DMS153 treated with DMSO at 0.1 percent for 48 hours (cell line): ENCODE measurements at regions not wholly inside any gene's neighbourhood (a gene's known extent, or its start where the extent isn't known, plus 50 kb on each side); places are given as distances from the start of the nearest gene placed in this dataset.
"Not testable (repeated sequence)": the region's sequence is repeated elsewhere in the genome, so short reads cannot be mapped to it uniquely, and the experiment has no call there.

ENCODE experiments used
- DNase-seq: peaks from one replicate; lab custom pipeline; 2025; ENCODE audit not compliant: unreplicated experiment; lab: John Stamatoyannopoulos, UW

- DNase-seq = no peak
These were observed 633.9 kb upstream of the MIR17HG start for GRCh38 chr13:90713441-90714133.

DNA sequence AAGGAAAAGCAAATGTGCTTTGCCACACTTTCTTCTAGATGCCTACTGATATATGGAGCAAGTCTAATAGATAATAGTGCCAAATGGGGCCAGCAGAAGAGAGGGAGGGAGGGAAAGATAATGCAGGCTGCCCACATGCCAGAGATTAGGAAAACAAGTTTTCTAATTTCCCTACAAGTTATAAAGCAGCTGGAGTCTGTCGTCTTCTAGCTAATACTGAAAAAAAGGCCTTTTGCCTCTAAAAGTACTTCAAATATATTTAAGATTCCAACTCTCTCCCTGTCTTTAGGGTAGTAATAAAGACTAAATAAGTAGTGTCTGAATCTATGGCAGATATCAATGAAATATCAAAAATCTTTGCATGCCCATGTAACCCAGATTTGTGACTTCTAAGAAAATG is 632.0 kb upstream of the MIR17HG start:
- no peak for DNase-seq

- DNase-seq = no peak
These were observed 630.0 kb upstream of the MIR17HG start for GRCh38 chr13:90717451-90717936.

DNA sequence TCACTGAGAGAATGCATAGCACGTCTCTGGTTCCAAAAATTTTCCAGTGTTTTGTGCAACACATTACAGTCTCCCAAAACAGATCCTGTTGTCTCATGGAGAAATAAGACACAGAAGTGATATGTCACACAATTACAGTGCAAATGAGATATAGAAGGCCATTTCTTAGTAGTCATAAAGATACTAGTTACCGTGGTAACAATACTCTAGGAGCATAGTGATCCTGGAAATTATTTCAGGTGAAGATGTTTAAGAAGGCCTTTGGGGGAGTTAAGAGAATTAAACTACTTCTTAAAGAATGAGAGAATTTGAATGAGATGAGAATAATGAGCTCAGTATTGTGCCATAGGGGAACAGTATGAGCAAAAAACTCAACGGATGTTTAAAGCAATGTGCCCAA is 628.0 kb upstream of the MIR17HG start:
- no peak for DNase-seq

DNA sequence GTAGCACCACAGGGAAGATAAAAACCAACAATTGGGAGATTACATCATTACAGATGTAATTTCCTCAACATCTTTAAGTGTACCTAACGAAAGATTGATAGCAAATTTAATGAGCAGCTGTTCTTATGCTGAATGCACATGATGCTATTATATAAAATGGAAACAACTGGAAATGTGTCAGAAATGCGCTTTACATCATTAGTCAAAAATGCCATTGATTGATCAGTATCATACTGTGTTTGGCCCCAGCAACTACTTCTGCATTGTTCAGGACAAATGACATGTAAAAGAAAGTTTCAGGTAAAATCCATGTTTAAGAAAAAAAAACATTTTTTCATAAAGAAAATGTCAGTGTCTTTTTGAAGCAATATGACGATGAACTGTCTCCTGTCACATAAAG is 625.5 kb upstream of the MIR17HG start:
- no peak for DNase-seq

DNA sequence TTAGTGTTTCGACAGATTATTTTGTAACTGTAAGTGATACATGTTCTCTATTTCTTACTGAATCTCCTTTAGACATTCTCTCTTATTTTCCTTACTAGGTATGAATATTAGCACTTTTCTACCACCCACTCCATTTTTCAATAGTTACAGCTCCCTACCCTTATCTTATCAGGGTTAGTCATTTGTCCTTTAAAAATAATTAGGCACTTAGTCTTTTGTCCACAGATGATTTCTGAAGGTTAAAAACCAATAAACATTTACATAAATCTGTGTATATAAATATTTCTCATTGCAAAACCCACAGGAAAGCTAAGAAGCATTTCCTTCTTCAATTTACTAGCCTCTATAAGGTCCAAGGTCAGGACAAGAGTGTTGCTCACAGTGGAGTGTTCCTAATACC is 624.1 kb upstream of the MIR17HG start:
- DNase-seq = no peak

GRCh38 chr13:90726375-90726774 is 621.1 kb upstream of the MIR17HG start:
- DNase-seq = no peak

DNA sequence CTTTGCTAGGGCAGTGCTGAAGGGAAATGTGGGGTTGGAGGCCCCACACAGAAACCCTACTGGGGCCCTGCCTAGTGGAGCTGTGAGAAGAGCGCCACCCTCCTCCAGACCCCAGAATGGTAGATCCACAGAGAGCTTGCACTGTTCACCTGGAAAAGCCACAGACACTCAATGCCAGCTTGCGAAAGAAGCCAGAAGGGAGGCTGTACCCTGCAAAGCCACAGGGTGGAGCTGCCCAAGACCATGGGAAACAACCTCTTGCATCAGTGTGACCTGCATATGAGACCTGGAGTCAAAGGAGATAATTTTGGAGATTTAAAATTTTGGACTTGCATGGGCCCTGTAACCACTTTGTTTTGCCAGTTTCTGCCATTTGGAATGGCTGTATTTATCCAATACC is 615.4 kb upstream of the MIR17HG start:
- DNase-seq = no peak

GRCh38 chr13:90734497-90734896 is 613.0 kb upstream of the MIR17HG start:
- not testable (repeated sequence) for DNase-seq

DNA sequence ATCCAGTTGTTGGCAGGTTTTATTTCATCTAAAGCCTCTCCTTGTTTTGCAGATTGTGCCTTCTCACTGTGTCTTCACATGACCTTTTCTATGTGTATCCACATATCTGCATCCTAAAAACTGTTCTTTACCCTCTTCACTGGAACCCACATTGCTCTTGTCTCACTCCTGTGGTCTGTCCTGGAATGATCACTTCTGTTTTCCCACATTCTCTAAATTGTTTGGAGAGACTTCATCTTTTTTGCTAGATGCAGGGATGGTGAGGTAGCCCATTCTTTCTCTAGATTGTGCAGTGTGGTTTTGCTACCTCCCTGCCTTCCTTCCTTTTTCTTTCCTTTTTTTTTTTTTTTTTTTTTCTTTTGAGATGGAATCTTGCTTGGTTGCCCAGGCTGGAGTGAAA is 608.6 kb upstream of the MIR17HG start:
- DNase-seq = no peak

- DNase-seq = no peak
These were observed 607.4 kb upstream of the MIR17HG start for GRCh38 chr13:90740099-90740498.

DNA sequence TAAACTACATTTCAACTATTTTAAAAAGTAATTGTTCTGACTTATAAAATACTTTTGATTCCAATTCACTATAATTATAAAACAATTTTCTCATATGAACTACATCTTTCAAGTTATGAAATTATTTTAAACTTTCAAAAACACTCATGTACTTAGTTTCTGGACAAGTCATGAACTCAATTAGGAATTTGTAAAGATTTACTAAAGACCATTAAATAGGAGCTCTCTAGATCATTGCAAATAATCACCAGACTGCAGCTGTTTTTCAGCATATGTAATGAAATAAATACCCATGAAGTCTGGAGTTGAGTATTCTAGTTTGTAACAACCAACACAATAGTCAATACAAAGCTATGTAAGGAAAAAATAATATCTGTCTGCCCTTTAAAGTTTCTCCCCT is 605.1 kb upstream of the MIR17HG start:
- DNase-seq = no peak

- DNase-seq = no peak
These were observed 601.3 kb upstream of the MIR17HG start for GRCh38 chr13:90746230-90746629.

- DNase-seq = no peak
These were observed 597.5 kb upstream of the MIR17HG start for GRCh38 chr13:90750021-90750420.

GRCh38 chr13:90751026-90751425 is 596.5 kb upstream of the MIR17HG start:
- DNase-seq = no peak

DNA sequence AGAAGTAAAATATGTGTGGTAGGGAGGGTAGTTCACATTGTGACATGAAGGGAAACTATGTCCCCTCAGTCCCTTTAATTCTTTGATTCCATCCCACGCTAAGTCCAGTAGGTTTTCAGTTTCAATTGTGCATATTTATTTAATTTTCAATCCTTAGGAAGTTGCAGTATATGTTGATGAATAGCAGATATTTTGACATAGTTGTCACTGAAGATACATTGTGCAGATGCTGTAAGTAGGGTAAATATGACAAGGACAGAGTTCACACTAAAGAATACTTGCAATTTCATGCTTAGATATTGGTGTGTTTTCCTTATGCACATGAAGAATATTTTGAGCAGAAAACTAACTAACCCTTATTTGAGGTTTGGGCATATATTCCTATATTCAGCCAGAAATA is 595.4 kb upstream of the MIR17HG start:
- no peak for DNase-seq

- no peak for DNase-seq
These were observed 590.3 kb upstream of the MIR17HG start for GRCh38 chr13:90757127-90757680.

GRCh38 chr13:90760639-90761038 is 586.8 kb upstream of the MIR17HG start:
- no peak for DNase-seq

- DNase-seq = no peak
These were observed 583.9 kb upstream of the MIR17HG start for GRCh38 chr13:90763476-90764150.

GRCh38 chr13:90766386-90766902 is 581.0 kb upstream of the MIR17HG start:
- no peak for DNase-seq

DNA sequence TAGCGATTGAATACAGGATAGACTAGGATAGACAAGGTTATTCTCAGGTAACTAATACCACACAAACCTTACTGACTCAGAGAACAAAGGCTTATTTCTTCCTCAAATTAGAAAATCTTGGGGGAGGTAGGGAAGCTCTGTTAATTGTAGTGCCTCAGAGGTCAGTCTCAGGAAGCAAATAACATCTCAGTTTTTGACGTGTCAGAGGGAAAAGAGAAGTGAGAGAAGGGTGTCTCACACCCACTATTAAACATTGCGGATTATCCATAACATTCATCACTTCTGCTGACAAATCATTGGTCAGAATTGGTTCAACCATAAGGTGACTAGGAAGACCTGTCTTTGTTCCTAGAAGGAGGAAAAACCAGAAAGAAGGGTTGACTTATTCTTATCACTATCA is 579.4 kb upstream of the MIR17HG start:
- DNase-seq = no peak

- DNase-seq = no peak
These were observed 578.1 kb upstream of the MIR17HG start for GRCh38 chr13:90769387-90769786.
